BE2C (cell line): ENCODE measurements at regions not wholly inside any gene's neighbourhood (a gene's known extent, or its start where the extent isn't known, plus 50 kb on each side); places are given as distances from the start of the nearest gene placed in this dataset.

ENCODE experiments used
- DNase-seq: peaks from one replicate; pipeline ENCODE4 v3.0.0-alpha.2; 2020
- H3K27me3 ChIP-seq: fragments of 250-450 bp; sonication (Bioruptor Pico); 2 replicates; pipeline ENCODE4 v1.5.1; 2020; ENCODE audit warnings: mild to moderate bottlenecking
- H3K36me3 ChIP-seq: fragments of 250-450 bp; sonication (Bioruptor Pico); 2 replicates; pipeline ENCODE4 v1.5.1; 2020; ENCODE audit warnings: mild to moderate bottlenecking
- H3K4me1 ChIP-seq: fragments of 250-450 bp; sonication (Bioruptor Pico); 2 replicates; pipeline ENCODE4 v1.5.1; 2020
- H3K4me3 ChIP-seq: 2 replicates; pipeline ENCODE4 v1.5.1; 2011; ENCODE audit warnings: low read depth, low read length
- H3K9me3 ChIP-seq: fragments of 250-450 bp; sonication (Bioruptor Pico); 2 replicates; pipeline ENCODE4 v1.5.1; 2020
- CTCF ChIP-seq: IDR thresholded peaks from 2 replicates; pipeline ENCODE4 v1.5.1; 2012; ENCODE audit warnings: mild to moderate bottlenecking, low read depth, low read length

- no peaks in the 10 kb centered on the region for H3K4me1 ChIP-seq
- no peaks in the 10 kb centered on the region for H3K9me3 ChIP-seq
- no peak for DNase-seq
- H3K4me3 ChIP-seq: no peak overlapping the region
- H3K36me3 ChIP-seq: no peaks in the 10 kb centered on the region
- TF ChIP-seq CTCF: no peak
- H3K27me3 ChIP-seq: peaks cover 42% of the 10 kb centered on the region
Observed at GRCh38 chr21:36596174-36596573, 102.7 kb upstream of the SIM2 start.

- Histone ChIP-seq H3K9me3 (no peaks in the 10 kb centered on the region), H3K4me1 (no peaks in the 10 kb centered on the region), H3K27me3 (peaks cover 48% of the 10 kb centered on the region), H3K36me3 (no peaks in the 10 kb centered on the region), H3K4me3 (no peak overlapping the region)
- no peak for DNase-seq
- no peak for TF ChIP-seq CTCF
Observed at GRCh38 chr21:36601362-36601761, 97.6 kb upstream of the SIM2 start.

- Histone ChIP-seq H3K9me3 (no peaks in the 10 kb centered on the region), H3K27me3 (peaks cover 40% of the 10 kb centered on the region), H3K36me3 (no peaks in the 10 kb centered on the region), H3K4me1 (no peaks in the 10 kb centered on the region), H3K4me3 (no peak overlapping the region)
- no peak for DNase-seq
- no peak for TF ChIP-seq CTCF
Observed at GRCh38 chr21:36602735-36603134, 96.2 kb upstream of the SIM2 start.

- H3K27me3 ChIP-seq: peaks cover 35% of the 10 kb centered on the region
- DNase-seq: no peak
- H3K36me3 ChIP-seq: no peaks in the 10 kb centered on the region
- no peak overlapping the region for H3K4me3 ChIP-seq
- no peaks in the 10 kb centered on the region for H3K4me1 ChIP-seq
- no peaks in the 10 kb centered on the region for H3K9me3 ChIP-seq
- TF ChIP-seq CTCF: no peak
Observed at GRCh38 chr21:36603221-36603620, 95.7 kb upstream of the SIM2 start.

GRCh38 chr21:36605426-36605825 lies 93.5 kb upstream of the SIM2 start:
- H3K27me3 ChIP-seq: peaks cover 13% of the 10 kb centered on the region
- no peak for DNase-seq
- TF ChIP-seq CTCF: no peak
- no peaks in the 10 kb centered on the region for H3K36me3 ChIP-seq
- no peaks in the 10 kb centered on the region for H3K4me1 ChIP-seq
- no peak overlapping the region for H3K4me3 ChIP-seq
- H3K9me3 ChIP-seq: no peaks in the 10 kb centered on the region; the same call in 1 of the 2 replicates

- Histone ChIP-seq H3K36me3 (no peaks in the 10 kb centered on the region), H3K27me3 (peaks cover 8% of the 10 kb centered on the region), H3K9me3 (no peaks in the 10 kb centered on the region; the same call in 1 of the 2 replicates), H3K4me3 (no peak overlapping the region), H3K4me1 (no peaks in the 10 kb centered on the region)
- TF ChIP-seq CTCF: no peak
- DNase-seq: no peak
Observed at GRCh38 chr21:36606287-36606982, 92.5 kb upstream of the SIM2 start.
